ENCODE measurements at regions not wholly inside any gene's neighbourhood (a gene's known extent, or its start where the extent isn't known, plus 50 kb on each side); places are given as distances from the start of the nearest gene placed in this dataset.
"Not testable (repeated sequence)": the region's sequence is repeated elsewhere in the genome, so short reads cannot be mapped to it uniquely, and the experiment has no call there.

DNA sequence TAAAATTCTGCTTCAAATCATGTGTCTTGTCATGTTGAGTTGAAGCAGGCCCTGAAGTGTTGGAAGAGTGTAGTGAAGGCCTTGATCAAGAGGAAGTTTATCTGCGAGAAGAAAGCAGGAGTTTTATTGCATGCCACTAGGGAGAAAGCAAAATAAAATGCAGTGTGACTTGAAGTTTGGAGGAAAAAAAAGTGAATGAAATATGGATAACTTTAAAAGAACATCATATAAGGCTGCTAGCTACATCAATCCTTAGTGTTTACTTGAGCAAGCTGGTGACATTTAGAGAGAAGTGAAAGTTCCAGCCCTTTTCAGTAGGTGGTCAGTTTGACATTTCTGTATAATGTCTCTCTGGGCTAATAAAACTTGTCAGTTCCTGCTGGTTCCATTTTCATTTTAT is 841.1 kb downstream of the TMTC2 start:
- DNase-seq (ENCODE audit: insufficient read length, low spot score) (no peak), FAIRE-seq (no peak)
- no peak for TF ChIP-seq POLR2A (IDR thresholded peaks at IDR 0.05; ENCODE audit: low read depth, low read length)

DNA sequence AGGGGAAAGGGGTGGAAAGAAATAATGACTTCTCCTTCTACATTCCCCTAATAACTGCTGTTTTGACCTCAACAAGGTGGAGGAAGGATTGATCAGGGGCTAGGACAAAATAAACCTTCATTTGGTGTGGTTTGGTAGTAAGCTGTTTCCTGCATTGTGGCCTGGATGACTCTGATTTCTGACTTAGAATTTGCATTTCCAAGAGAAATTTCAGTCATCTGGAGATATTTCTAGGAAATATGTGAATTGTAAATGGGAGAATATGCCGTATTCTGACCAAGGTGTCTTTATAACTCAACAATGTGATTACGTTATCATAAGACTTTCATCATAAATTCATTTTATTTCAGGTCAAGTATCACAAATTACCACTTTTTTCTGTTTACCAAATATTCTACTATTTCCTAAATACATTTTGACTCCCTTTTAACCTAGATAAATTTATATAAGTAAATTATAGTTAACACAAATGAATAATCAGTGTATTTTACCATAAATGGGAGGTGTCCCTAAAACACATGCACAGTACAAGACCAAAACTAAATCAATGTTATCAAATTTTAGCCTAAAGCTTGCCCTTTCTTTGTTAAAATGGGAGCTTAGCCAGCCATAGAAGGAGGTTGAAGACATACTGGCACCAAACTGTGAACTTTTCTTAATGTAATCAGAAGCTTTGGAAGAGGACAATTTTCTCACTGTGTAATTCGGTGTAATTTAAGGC is 828.8 kb downstream of the TMTC2 start:
- DNase-seq (ENCODE audit: insufficient read length, low spot score) (no peak), FAIRE-seq (no peak)
- TF ChIP-seq POLR2A (IDR thresholded peaks at IDR 0.05; ENCODE audit: low read depth, low read length): no peak

DNA sequence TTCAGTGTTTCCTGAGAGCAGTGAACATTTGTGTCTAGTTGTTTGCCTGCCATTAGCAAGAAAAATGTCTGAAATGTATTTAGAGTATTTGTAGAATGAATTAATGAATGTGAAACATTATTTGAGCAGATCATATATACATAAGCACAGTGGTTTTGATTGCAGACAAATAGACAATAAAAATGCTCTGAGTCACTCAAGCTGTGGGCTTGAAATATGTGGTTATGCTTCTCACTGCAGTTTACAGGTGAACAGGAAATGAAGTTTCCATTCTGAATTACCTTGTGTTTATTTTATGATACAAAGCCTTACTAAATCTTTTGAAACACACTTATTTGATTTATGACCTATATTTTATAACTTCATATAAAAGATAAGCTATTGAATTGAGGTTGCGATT is 827.7 kb downstream of the TMTC2 start:
- FAIRE-seq: no peak
- no peak for DNase-seq (ENCODE audit: insufficient read length, low spot score)
- no peak for TF ChIP-seq POLR2A (IDR thresholded peaks at IDR 0.05; ENCODE audit: low read depth, low read length)

DNA sequence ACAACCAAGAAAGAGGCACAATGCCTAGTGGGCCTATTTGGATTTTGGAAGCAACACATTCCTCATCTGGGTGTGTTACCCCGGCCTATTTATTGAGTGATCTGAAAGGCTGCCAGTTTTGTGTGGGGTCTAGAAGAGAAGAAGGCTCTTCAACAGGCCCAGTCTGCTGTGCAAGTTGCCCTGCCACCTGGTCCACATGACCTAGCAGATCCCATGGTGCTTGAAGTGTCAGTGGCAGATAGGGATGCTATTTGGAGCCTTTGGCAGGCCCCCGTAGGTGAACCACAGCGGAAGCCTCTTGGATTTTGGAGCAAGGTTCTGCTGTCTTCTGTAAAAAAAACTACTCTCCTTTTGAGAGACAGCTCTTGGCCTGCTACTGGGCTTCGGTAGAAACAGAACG is 820.1 kb downstream of the TMTC2 start:
- FAIRE-seq: no peak
- DNase-seq (ENCODE audit: insufficient read length, low spot score): no peak
- TF ChIP-seq POLR2A (IDR thresholded peaks at IDR 0.05; ENCODE audit: low read depth, low read length): no peak

DNA sequence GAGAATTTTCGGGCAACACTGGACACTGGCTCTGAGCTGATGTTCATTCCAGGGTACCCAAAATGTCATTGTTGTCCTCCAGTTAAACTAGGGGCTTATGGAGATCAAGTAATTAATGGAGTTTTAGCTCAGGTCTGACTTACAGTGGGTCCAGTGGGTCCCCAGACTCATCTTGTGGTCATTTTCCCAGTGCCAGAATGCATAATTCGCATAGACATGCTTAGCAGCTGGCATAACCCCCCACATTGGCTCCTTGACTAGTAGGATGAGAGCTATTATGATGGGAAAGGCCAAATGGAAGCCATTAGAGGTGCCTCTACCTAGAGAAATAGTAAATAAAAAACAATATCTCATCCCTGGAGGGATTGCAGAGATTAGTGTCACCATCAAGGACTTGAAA is 818.9 kb downstream of the TMTC2 start:
- DNase-seq (ENCODE audit: insufficient read length, low spot score) (no peak), FAIRE-seq (no peak)
- no peak for TF ChIP-seq POLR2A (IDR thresholded peaks at IDR 0.05; ENCODE audit: low read depth, low read length)

DNA sequence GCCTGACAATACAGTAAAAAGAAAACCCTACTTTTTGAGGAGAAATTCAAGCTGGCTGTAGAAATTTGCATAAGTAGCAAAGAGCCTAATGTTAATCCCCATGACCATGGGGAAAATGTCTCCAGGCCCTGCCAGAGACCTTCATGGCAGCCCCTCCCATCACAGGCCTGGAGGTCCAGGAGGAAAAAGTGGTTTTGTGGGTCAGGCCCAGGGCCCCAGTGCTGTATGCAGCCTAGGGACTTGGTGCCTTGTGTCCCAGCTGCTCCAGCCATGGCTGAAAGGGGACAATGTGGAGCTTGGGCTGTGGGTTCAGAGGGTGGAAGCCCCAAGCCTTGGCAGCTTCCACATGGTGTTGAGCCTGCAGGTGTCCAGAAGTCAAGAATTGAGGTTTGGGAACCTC is 813.2 kb downstream of the TMTC2 start:
- not testable (repeated sequence) for FAIRE-seq; DNase-seq (ENCODE audit: insufficient read length, low spot score)

DNA sequence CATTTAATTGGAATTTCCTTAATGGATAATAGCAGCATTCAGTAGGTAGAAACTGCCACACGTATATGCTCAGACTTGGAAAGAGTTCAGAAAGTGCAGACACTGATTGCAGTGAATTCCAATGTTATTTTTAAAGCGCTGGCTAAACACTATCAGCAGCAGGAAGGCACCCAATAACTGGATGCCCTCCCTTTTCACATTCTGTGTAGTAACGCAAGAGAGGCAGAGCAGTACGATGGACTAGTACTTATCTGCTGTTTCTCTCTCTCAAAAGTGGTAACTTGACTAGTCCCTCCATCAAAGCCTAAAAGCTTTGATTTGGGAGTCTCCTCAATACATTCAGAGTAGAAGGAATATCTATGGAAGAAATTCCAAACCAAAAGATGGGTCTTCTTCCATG is 791.0 kb downstream of the TMTC2 start:
- DNase-seq (ENCODE audit: insufficient read length, low spot score): no peak
- no peak for TF ChIP-seq POLR2A (IDR thresholded peaks at IDR 0.05; ENCODE audit: low read depth, low read length)
- FAIRE-seq: no peak

DNA sequence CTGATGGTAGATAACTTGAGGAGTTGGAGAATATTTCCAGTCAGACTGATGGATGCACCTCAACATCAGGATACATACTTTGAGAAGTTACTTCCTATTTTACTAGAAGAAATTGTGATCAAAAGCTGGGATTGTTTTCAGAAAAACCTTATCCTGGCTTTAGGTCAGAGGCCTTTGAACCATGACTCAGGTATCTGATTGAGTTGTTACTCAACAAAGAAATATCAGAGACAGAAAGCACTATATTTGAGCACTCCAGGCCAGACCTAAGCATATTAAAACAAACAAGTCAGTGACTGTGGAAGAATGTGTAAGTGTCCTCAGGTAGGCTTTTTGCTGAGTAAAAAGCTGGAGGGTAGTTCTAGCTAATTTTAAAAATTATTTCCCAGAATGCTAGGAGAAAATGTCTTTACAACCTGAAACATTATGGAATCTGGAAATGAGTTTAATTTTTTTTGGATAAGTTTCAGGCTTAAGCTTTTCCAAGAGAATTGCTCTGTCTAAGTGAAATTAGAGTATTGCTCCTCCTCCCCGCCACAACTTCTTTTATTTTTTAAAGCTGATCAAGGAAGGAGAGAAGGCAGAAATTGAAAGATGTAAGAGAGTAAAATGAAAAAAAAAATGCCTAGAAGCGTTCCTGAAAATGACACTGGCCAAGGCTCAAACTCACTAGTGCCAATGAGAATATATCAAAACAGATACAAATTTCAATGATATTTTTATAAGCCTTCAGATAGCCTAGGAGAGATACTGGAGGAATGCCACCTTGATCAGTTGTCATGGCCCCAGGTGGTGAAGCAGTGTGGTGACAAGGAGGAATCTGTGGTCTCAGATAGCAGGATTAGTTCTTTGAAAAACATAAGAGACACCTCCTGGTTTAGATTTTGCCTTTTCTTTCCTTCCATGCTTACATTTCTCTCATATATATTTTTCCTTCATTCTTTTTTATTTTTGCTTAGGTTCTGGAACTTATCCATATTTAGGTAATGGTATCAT is 790.3 kb downstream of the TMTC2 start:
- FAIRE-seq (no peak), DNase-seq (ENCODE audit: insufficient read length, low spot score) (no peak)
- TF ChIP-seq POLR2A (IDR thresholded peaks at IDR 0.05; ENCODE audit: low read depth, low read length): no peak

DNA sequence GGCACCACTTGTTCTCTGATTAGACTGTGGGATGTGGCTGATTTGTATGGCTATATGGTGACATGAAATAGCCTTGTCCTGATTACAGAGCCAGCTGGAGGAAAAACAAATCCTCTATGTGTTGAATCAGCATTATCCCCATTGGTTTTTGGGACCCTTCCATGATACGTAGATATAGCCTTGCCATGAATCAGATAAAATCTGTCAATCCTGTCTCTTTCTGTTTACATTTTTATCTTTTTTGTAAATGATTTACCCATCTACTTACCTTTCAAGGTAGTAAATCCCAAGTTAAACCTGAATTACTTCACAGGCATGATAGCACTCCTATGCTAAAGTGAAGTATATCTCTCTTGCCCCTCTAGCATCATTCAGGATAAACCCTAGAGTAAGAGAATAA is 789.3 kb downstream of the TMTC2 start:
- no peak for TF ChIP-seq POLR2A (IDR thresholded peaks at IDR 0.05; ENCODE audit: low read depth, low read length)
- FAIRE-seq (no peak), DNase-seq (ENCODE audit: insufficient read length, low spot score) (no peak)

DNA sequence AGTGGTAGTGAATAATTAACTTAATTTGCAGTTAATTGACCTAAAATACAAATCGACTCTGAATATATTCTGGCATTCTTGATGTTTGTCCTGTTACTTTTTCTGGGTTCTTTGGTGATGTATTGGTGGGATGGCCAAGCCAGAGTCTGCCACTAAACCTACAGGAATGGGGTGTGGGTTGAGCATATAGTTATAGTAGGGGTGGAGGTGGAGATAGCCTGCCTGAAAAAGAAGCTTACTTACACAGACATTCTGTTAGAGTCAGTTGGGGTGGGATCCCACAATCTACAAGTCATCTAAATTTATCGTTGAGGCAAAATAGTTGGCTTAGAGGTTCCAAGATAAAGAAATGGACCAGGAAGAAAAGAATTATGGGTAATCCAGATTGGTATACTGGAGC is 787.7 kb downstream of the TMTC2 start:
- TF ChIP-seq POLR2A (IDR thresholded peaks at IDR 0.05; ENCODE audit: low read depth, low read length): no peak
- DNase-seq (ENCODE audit: insufficient read length, low spot score) (no peak), FAIRE-seq (no peak)

DNA sequence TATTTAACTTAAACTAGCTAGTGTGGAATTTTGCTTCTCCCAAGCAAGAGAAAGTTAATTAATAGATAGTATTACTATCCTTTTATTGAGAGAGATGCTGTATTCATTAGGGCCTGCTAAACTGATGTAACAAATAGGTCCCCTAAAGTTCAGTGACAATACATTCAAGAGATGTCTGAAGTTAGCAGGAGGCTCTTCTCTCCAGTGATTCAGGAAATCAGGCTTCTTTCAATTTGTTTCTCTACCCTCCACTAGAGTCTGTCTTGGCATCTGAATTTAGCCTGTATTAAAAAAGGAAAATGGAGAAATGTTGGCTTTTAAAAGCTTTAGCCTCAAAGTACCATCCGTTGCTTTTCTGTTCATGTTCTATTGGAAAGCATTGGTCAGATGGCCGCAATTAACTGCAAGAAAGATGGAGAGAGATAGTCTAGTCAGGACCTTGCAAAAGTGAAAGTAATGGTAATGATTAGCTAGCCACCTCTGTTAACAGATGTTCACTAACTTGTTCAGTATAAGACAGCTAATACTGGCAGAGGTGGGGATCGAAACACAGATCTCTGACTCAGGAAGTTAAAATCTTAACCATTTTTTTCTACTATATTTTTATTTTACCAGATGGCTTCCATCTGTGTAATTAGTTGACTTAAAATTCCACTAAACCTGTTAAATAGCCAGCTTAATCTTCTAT is 786.8 kb downstream of the TMTC2 start:
- FAIRE-seq: no peak

DNA sequence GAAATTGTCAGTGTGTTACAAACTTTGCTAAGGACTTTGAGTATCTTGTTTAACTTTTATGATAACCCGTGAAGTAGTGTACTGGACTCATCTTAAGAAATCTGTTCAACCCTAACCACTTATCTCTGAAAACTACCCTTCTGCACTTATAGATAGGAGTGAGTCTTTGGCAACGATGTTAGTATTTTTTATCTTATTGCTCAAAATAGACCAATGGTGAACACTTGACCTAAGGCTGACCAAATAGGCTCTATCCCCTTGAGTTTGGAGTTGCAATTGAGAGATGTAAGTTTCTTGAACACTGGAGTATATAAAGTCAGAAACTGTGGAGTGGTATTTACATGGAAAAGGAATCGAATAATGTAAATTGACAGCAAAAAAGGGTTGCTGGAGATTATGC is 786.1 kb downstream of the TMTC2 start:
- FAIRE-seq: no peak
- TF ChIP-seq POLR2A (IDR thresholded peaks at IDR 0.05; ENCODE audit: low read depth, low read length): no peak
- no peak for DNase-seq (ENCODE audit: insufficient read length, low spot score)

More for the DNA sequence above, 786.8 kb downstream of the TMTC2 start:
- no peak for DNase-seq (ENCODE audit: insufficient read length, low spot score)
- TF ChIP-seq POLR2A (IDR thresholded peaks at IDR 0.05; ENCODE audit: low read depth, low read length): no peak

DNA sequence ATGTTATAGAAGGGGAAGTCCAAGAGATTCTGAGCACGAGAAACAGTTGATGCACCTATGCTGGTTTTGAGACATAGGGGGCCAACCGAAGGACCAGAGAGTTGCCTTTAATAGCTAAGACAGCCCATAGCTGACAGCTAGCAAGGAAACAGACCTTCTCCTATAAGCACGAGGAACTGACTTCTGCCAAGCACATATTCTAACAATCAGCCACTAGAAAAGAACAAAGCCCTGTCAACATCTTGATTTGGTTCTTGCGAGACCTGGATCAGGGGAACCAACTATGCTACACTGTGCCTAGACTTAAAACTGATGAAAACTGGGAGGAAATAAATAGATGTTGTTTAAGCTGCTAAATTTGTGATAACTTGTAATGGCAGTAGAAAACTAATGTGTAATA is 785.6 kb downstream of the TMTC2 start:
- DNase-seq (ENCODE audit: insufficient read length, low spot score): no peak
- no peak for TF ChIP-seq POLR2A (IDR thresholded peaks at IDR 0.05; ENCODE audit: low read depth, low read length)
- FAIRE-seq: no peak

DNA sequence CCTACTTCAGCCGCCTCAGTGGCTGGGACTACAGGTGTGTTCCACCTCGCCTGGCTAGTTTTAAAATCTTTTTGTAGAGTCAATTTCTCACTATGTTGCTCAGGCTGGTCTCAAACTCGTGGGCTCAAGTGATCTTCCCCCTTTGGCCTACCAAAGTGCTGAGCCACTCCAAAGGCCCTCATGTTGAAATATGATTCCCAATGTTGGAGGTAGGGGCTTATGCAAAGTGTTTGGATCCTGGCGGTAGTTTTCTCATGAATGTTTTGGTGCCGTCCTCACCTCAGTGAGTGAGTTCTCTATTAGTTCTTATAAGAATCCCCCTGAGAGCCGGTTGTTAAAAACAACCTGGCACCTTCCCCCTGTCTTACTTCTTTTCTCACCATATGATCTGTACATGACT is 784.6 kb downstream of the TMTC2 start:
- DNase-seq (ENCODE audit: insufficient read length, low spot score) (no peak), FAIRE-seq (no peak)
- TF ChIP-seq POLR2A (IDR thresholded peaks at IDR 0.05; ENCODE audit: low read depth, low read length): no peak

All from H54 (cell line).